ENCODE measurements at regions not wholly inside any gene's neighbourhood (a gene's known extent, or its start where the extent isn't known, plus 50 kb on each side); places are given as distances from the start of the nearest gene placed in this dataset.

DNA sequence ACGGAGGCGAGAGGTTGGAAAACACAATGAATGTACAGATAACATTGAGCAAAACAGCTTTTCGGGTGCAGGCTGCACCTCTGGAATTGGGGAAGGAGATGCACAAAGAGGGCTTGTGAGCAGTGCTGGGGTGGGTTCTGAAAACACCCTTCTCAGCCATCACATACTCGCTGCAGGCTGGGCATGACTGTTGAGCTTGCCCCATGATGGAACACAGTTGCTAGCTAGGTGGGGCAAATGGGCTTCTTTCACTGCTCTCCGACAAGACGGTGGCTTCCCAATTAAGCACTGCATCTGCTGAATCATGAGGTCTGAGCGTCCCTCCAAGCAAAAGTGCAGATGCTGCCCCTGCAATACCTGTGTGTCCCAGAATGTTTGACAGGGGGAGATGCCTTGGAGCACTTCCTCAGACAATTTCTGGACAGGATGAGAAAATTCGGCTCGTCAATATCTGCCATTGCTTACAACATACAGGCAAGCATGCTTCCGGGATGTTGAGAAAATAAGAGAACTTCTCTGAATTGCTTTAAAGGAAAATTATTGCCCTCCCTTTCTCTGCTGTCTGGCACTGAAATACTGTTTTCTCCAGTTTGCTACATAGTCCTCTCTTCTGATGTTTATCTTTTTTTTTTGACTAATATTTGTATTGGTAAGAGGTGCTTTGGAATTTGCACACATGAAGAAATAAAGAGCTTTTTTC, 77.3 kb upstream of the SH3BP4 start:
- Histone ChIP-seq H3K27me3 (ENCODE audit: insufficient read depth, low read length) (no peaks in the 10 kb centered on the region), H3K27ac (ENCODE audit: low read depth, low read length, poor library complexity, severe bottlenecking) (no peak overlapping the region), H3K9me2 (ENCODE audit: low read depth, low read length) (no peaks in the 10 kb centered on the region), H3K79me2 (ENCODE audit: insufficient read depth, low read length) (no peaks in the 10 kb centered on the region), H3K9ac (ENCODE audit: low read length) (no peak overlapping the region), H2AFZ (ENCODE audit: low read length) (no peak overlapping the region), H3F3A (ENCODE audit: insufficient read depth, low read length) (no peaks in the 10 kb centered on the region), H3K9me3 (ENCODE audit: low read length) (no peaks in the 10 kb centered on the region), H3K4me2 (ENCODE audit: low read length) (no peak overlapping the region), H4K20me1 (ENCODE audit: insufficient read depth, low read length) (no peaks in the 10 kb centered on the region), H3K4me3 (ENCODE audit: low read depth, low read length, poor library complexity, severe bottlenecking) (no peak overlapping the region), H3K4me1 (ENCODE audit: insufficient read depth, low read length, severe bottlenecking) (no peaks in the 10 kb centered on the region), H3K36me3 (ENCODE audit: insufficient read depth, low read length) (no peaks in the 10 kb centered on the region)
- TF ChIP-seq, protein P1, sequence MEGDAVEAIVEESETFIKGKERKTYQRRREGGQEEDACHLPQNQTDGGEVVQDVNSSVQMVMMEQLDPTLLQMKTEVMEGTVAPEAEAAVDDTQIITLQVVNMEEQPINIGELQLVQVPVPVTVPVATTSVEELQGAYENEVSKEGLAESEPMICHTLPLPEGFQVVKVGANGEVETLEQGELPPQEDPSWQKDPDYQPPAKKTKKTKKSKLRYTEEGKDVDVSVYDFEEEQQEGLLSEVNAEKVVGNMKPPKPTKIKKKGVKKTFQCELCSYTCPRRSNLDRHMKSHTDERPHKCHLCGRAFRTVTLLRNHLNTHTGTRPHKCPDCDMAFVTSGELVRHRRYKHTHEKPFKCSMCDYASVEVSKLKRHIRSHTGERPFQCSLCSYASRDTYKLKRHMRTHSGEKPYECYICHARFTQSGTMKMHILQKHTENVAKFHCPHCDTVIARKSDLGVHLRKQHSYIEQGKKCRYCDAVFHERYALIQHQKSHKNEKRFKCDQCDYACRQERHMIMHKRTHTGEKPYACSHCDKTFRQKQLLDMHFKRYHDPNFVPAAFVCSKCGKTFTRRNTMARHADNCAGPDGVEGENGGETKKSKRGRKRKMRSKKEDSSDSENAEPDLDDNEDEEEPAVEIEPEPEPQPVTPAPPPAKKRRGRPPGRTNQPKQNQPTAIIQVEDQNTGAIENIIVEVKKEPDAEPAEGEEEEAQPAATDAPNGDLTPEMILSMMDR (IDR thresholded peaks at IDR 0.05; ENCODE audit: low read length), result no peak
- TF ChIP-seq EZH2 (IDR thresholded peaks at IDR 0.05; ENCODE audit: borderline replicate concordance, low read length), result no peak

DNA sequence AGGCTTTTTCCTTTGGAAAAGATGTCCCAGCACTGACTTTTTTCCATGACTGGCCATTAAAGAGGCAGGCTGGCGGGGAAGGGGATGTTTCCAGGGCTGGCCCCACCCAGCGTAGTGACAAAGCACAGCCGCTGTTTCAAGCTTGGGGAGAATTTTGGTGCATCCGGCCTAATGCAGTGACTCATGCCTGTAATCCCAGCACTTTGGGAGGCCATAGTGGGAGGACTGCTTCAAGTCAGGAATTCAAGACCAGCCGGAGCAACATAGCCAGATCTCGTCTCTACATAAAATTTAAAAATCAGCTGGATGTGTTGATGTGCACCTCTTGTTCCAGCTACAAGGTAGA, 78.0 kb upstream of the SH3BP4 start:
- H3K9me2 ChIP-seq (ENCODE audit: low read depth, low read length), result no peaks in the 10 kb centered on the region
- H3F3A ChIP-seq (ENCODE audit: insufficient read depth, low read length), result no peaks in the 10 kb centered on the region
- no peak overlapping the region for H3K4me2 ChIP-seq (ENCODE audit: low read length)
- TF ChIP-seq EZH2 (IDR thresholded peaks at IDR 0.05; ENCODE audit: borderline replicate concordance, low read length), result no peak
- TF ChIP-seq, protein P1 (IDR thresholded peaks at IDR 0.05; ENCODE audit: low read length), result no peak
- no peaks in the 10 kb centered on the region for H3K36me3 ChIP-seq (ENCODE audit: insufficient read depth, low read length)
- no peaks in the 10 kb centered on the region for H3K9me3 ChIP-seq (ENCODE audit: low read length)
- no peaks in the 10 kb centered on the region for H3K4me1 ChIP-seq (ENCODE audit: insufficient read depth, low read length, severe bottlenecking)
- H4K20me1 ChIP-seq (ENCODE audit: insufficient read depth, low read length), result no peaks in the 10 kb centered on the region
- H2AFZ ChIP-seq (ENCODE audit: low read length), result no peak overlapping the region
- no peak overlapping the region for H3K9ac ChIP-seq (ENCODE audit: low read length)
- H3K4me3 ChIP-seq (ENCODE audit: low read depth, low read length, poor library complexity, severe bottlenecking), result no peak overlapping the region
- H3K27me3 ChIP-seq (ENCODE audit: insufficient read depth, low read length), result no peaks in the 10 kb centered on the region
- H3K27ac ChIP-seq (ENCODE audit: low read depth, low read length, poor library complexity, severe bottlenecking), result no peak overlapping the region
- no peaks in the 10 kb centered on the region for H3K79me2 ChIP-seq (ENCODE audit: insufficient read depth, low read length)

DNA sequence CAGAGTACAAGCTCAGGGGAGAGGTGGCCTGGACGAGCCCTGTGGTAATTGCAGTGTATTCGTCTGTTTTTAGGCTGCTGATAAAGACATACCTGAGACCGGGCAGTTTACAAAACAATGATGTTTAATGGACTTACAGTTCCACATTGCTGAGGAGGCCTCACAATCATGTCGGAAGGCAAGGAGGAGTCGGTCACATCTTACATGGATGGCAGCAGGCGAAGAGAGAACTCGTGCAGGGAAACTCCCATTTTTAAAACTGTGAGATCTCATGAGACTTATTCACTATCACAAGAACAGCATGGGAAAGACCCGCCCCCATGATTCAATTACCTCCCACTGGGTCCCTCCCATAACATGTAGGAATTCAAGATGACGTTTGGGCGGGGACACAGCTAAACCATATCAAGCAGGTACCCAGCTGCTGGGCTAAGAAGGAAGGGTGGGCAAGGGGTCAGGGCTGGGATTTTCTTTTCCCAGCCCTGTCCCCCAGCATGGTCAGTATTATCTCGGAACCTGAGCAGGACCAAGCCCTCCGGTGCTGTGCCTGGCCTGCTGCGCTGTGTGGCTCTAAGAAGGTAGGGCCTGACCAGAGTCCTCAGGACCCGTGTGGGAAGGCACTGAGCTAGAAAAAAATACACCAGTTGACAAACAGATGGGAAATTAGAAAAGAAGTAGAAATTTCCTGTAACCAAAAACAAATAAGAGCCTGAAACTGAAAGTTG, 78.6 kb upstream of the SH3BP4 start:
- Histone ChIP-seq H3K4me2 (ENCODE audit: low read length) (no peak overlapping the region), H3K27ac (ENCODE audit: low read depth, low read length, poor library complexity, severe bottlenecking) (no peak overlapping the region)

More for the DNA sequence above, 78.6 kb upstream of the SH3BP4 start:
- H3K4me3 ChIP-seq (ENCODE audit: low read depth, low read length, poor library complexity, severe bottlenecking), result no peak overlapping the region
- no peaks in the 10 kb centered on the region for H3F3A ChIP-seq (ENCODE audit: insufficient read depth, low read length)
- no peak for TF ChIP-seq EZH2 (IDR thresholded peaks at IDR 0.05; ENCODE audit: borderline replicate concordance, low read length)
- H3K79me2 ChIP-seq (ENCODE audit: insufficient read depth, low read length), result no peaks in the 10 kb centered on the region
- H3K4me1 ChIP-seq (ENCODE audit: insufficient read depth, low read length, severe bottlenecking), result no peaks in the 10 kb centered on the region
- H3K27me3 ChIP-seq (ENCODE audit: insufficient read depth, low read length), result no peaks in the 10 kb centered on the region
- no peaks in the 10 kb centered on the region for H3K36me3 ChIP-seq (ENCODE audit: insufficient read depth, low read length)
- no peaks in the 10 kb centered on the region for H3K9me2 ChIP-seq (ENCODE audit: low read depth, low read length)
- no peak overlapping the region for H3K9ac ChIP-seq (ENCODE audit: low read length)
- H2AFZ ChIP-seq (ENCODE audit: low read length), result no peak overlapping the region
- H4K20me1 ChIP-seq (ENCODE audit: insufficient read depth, low read length), result no peaks in the 10 kb centered on the region
- no peaks in the 10 kb centered on the region for H3K9me3 ChIP-seq (ENCODE audit: low read length)

All from OCI-LY1 (cell line).